Mammary epithelial cell (primary cell): ENCODE measurements at regions not wholly inside any gene's neighbourhood (a gene's known extent, or its start where the extent isn't known, plus 50 kb on each side); places are given as distances from the start of the nearest gene placed in this dataset.

Experiments used
- EZH2 ChIP-seq: IDR thresholded peaks from 2 replicates; pipeline ENCODE4 v1.6.1; 2012; ENCODE audit warnings: low read length, inconsistent platforms, borderline replicate concordance
- TF ChIP-seq, protein P1 (sequence below), 2 donors: IDR thresholded peaks in 1 of 2; conservative IDR thresholded peaks in 1 of 2; 2 replicates each; pipeline ENCODE4 v1.5.1; 2011 to 2012; ENCODE audit warnings: inconsistent platforms in 2 of 2, low read length in 2 of 2, mild to moderate bottlenecking in 2 of 2, control low read depth in 1 of 2, low read depth in 1 of 2; ENCODE audit not compliant: insufficient read depth in 1 of 2; ENCODE audit errors: extremely low read depth in 1 of 2

DNA sequence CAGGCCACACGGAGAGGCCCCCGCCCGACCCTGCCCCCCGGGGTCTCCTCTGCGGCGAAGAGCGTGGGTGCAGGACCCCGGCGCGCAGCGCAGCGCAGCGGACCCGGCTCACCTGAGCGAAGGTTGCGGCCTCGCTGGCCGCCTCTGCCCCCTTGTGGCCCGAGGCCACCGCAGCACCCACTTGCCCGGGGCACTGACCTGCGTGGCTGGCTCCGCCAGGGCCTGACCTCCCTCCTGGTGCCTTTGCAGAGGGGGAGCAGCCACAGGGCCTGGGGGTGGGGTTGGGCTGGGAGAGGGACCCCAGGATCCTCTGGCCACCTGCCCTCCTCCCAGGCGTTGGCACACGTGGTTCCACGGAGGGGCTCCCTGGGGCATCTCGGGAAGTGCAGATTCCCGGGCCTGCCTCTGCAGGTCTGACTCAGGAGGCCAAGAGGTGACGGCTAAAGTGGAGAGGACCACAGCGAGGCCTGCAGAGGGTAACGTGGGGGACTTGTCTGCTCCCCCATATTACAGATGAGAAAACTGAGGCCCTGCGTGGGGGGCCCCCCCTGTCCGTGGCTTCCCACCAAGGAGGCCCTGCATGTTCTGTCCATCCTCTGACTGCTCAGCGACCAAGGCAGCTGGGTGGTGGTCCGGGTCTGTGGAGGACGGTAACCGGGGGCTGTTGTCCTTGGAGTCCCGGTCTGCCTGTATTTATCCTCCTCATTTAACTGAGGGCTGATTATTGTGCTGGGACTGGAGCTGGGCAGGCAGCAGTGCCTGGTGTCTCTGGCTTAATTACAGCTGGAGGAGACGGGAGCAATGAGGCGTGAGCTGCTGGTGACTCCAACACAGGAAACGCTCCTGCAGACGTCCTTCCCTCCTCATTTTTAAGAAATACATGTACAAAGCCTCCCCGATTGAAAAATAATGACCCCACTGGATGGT, 67.9 kb upstream of the BEGAIN start:
- TF ChIP-seq, protein P1, sequence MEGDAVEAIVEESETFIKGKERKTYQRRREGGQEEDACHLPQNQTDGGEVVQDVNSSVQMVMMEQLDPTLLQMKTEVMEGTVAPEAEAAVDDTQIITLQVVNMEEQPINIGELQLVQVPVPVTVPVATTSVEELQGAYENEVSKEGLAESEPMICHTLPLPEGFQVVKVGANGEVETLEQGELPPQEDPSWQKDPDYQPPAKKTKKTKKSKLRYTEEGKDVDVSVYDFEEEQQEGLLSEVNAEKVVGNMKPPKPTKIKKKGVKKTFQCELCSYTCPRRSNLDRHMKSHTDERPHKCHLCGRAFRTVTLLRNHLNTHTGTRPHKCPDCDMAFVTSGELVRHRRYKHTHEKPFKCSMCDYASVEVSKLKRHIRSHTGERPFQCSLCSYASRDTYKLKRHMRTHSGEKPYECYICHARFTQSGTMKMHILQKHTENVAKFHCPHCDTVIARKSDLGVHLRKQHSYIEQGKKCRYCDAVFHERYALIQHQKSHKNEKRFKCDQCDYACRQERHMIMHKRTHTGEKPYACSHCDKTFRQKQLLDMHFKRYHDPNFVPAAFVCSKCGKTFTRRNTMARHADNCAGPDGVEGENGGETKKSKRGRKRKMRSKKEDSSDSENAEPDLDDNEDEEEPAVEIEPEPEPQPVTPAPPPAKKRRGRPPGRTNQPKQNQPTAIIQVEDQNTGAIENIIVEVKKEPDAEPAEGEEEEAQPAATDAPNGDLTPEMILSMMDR (conservative IDR thresholded peaks at IDR 0.05 in 1 of 2, IDR thresholded peaks at IDR 0.05 in 1 of 2; ENCODE audit: extremely low read depth in 1 of 2, insufficient read depth in 1 of 2, low read depth in 1 of 2, low read length in 2 of 2) = peak; percentile 47 to 86
- TF ChIP-seq EZH2 = no peak
